Lower lobe of right lung (tissue), 2 donors: ENCODE measurements at regions not wholly inside any gene's neighbourhood (a gene's known extent, or its start where the extent isn't known, plus 50 kb on each side); places are given as distances from the start of the nearest gene placed in this dataset.

Experiments
- ATAC-seq, 2 donors: fragments of 200-7000 bp; cut with Tn5 transposase; one replicate each; pipeline ENCODE4 v1.9.1; 2020 to 2022; ENCODE audit warnings: mild to moderate bottlenecking in 2 of 2, moderate library complexity in 2 of 2
- DNase-seq: peaks from one replicate; pipeline ENCODE4 v3.0.0-alpha.2; 2020
- H3K27ac ChIP-seq: fragments of 200-600 bp; one replicate; pipeline ENCODE4 v1.8.0; 2022
- H3K27me3 ChIP-seq: fragments of 200-600 bp; one replicate; pipeline ENCODE4 v1.8.0; 2022; ENCODE audit warnings: low read depth
- H3K36me3 ChIP-seq: fragments of 200-600 bp; one replicate; pipeline ENCODE4 v1.8.0; 2022; ENCODE audit warnings: mild to moderate bottlenecking
- H3K4me1 ChIP-seq: fragments of 200-600 bp; one replicate; pipeline ENCODE4 v1.8.0; 2022
- H3K4me3 ChIP-seq: fragments of 200-600 bp; one replicate; pipeline ENCODE4 v1.8.0; 2022; ENCODE audit warnings: mild to moderate bottlenecking
- H3K9me3 ChIP-seq: fragments of 200-600 bp; one replicate; pipeline ENCODE4 v1.8.0; 2022
- CTCF ChIP-seq: fragments of 200-600 bp; IDR thresholded peaks from one replicate; pipeline ENCODE4 v1.8.0; 2022; ENCODE audit warnings: antibody characterized with exemption, mild to moderate bottlenecking
- intact Hi-C: fragments of 100-400 bp; cut with DNase I; formaldehyde crosslinking; loops from one replicate; pipeline ENCODE4 v1.11.0; 2022
- donor health status: DM: no; HTN: yes; CAD: no; lungs with severe emphysema.

DNA sequence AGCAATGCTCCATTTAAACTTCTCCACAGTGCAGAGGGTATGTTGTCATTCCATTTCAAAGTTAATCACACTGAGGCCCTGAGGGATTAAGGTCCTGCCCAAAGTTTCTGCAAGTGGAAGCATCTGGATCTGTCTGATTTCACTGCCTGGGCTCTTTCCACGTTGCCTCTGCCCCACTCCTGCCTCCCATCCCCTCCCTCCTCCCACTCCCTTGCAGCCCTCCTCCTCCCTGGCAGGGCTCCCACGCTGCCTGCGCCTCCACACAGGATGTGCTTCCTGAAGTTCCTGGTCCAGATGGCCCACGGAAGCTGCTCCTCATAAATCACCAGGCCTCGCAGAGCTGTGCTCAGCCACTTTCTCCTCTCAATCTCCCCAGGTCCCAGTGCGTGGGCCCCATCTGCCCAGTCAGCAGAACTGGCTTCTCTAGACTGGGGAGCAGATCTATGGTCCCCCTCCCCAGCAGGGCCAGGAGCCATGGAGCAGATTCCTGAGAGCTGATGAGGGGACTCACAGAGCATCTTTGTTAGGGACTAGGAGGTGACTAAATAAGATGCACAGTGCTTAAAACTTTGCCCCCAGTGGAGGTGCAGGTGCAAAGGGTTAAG lies 65.4 kb upstream of the MAFB start:
- ATAC-seq (peak in 1 of 2 donors; percentile 35), DNase-seq (no peak)
- no peaks in the 10 kb centered on the region for H3K36me3 ChIP-seq
- no peak for TF ChIP-seq CTCF
- intact Hi-C loops: no loop called here
- no peaks in the 10 kb centered on the region for H3K27me3 ChIP-seq
- no peak overlapping the region for H3K4me3 ChIP-seq
- no peaks in the 10 kb centered on the region for H3K9me3 ChIP-seq
- peaks cover 18% of the 10 kb centered on the region for H3K4me1 ChIP-seq
- H3K27ac ChIP-seq: no peak overlapping the region

DNA sequence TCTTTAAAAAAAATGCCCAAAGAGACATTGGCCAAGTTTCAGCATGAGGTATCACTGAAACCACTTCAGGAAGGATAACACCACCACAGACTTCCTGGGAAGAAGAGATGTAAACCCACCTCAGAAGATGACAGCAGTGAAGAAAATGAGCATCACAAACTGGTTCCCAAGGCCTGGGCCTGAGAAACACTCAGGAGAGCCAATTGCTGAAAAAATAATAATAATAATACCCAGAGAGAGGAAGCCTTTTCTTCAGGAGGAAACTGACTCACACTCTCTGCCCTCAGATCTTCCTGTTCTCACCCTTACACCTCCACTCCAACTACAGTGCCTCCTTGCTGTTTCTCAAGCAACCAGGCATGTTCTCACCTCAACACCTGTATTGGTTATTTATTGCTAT lies 68.1 kb upstream of the MAFB start:
- no peak overlapping the region for H3K27ac ChIP-seq
- TF ChIP-seq CTCF: no peak
- no peak overlapping the region for H3K4me3 ChIP-seq
- ATAC-seq: no peak
- H3K9me3 ChIP-seq: no peaks in the 10 kb centered on the region
- H3K4me1 ChIP-seq: peaks cover 18% of the 10 kb centered on the region
- no peak for DNase-seq
- H3K27me3 ChIP-seq: no peaks in the 10 kb centered on the region
- no peaks in the 10 kb centered on the region for H3K36me3 ChIP-seq
- intact Hi-C loops: no loop called here

DNA sequence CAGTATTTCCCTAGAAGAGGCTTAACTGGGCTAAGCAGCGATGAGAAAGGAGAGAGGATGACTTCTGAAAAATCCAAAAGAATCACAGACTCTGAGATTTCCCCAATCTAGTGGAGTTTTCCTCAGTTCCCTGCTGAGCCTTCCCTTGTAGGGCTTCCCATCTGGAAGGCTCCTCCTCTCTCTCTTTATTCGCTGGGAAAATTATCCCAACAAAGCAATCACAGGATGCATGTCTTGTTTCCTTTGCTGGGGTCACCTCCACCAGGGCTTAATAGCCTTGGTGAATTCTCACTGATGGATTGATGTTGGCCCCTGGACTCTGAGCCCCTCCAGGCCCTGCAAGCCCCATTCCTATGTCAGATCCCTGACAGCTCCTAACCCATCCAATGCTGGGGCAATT lies 69.8 kb upstream of the MAFB start:
- Histone ChIP-seq H3K36me3 (no peaks in the 10 kb centered on the region), H3K9me3 (no peaks in the 10 kb centered on the region), H3K4me3 (no peak overlapping the region), H3K4me1 (peaks cover 13% of the 10 kb centered on the region), H3K27ac (no peak overlapping the region), H3K27me3 (no peaks in the 10 kb centered on the region)
- TF ChIP-seq CTCF: no peak
- DNase-seq: no peak
- intact Hi-C loops: no loop called here
- no peak for ATAC-seq

- intact Hi-C loops: no loop called here
- Histone ChIP-seq H3K27me3 (no peaks in the 10 kb centered on the region), H3K27ac (no peak overlapping the region), H3K36me3 (no peaks in the 10 kb centered on the region), H3K9me3 (no peaks in the 10 kb centered on the region), H3K4me1 (no peaks in the 10 kb centered on the region), H3K4me3 (no peak overlapping the region)
- ATAC-seq: no peak
- DNase-seq: no peak
- no peak for TF ChIP-seq CTCF
These were observed 71.4 kb upstream of the MAFB start for GRCh38 chr20:40760399-40760798.

DNA sequence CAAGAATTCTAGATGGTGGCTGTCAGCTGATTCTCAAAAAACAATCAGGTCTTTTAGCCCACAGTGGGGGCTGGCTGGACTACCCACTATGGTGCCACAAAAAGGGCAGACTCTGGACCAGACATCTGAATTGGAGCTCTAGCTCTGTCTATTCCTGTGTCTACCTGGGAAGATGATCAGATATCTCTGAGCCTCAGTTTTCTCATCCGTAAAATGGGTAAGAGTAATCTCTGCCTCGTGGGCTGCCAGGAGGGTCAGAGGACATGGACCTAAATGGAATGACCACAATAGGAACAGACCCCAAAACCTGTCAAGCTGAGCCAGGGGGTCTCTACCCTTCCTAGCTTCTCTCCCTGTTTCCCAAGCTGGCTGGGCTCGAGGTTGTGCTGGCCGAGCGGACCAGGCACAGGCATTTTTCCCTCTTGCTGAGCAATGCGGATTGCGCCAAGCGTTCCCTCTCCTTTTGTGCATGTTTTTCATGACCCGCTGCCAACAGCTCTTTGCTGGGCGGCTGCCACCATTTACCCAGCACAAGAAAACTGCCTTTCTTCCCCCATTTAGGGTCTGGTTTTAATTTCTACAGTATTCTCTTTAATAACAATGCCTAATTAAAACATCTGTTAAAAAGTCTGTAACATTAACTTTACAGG lies 74.7 kb upstream of the MAFB start:
- H3K27me3 ChIP-seq: no peaks in the 10 kb centered on the region
- no peak for ATAC-seq
- intact Hi-C loops: no loop called here
- no peaks in the 10 kb centered on the region for H3K36me3 ChIP-seq
- no peak for DNase-seq
- no peaks in the 10 kb centered on the region for H3K9me3 ChIP-seq
- TF ChIP-seq CTCF: no peak
- no peak overlapping the region for H3K27ac ChIP-seq
- no peaks in the 10 kb centered on the region for H3K4me1 ChIP-seq
- H3K4me3 ChIP-seq: no peak overlapping the region
